WTC11 (cell line): ENCODE measurements at regions not wholly inside any gene's neighbourhood (a gene's known extent, or its start where the extent isn't known, plus 50 kb on each side); places are given as distances from the start of the nearest gene placed in this dataset.
"Not testable (repeated sequence)": the region's sequence is repeated elsewhere in the genome, so short reads cannot be mapped to it uniquely, and the experiment has no call there.

ENCODE experiments used
- ATAC-seq: fragments of 200-7000 bp; cut with Tn5 transposase; 2 replicates; pipeline ENCODE4 v1.10.0; 2021; ENCODE audit warnings: mild to moderate bottlenecking, moderate library complexity
- CTCF ChIA-PET: fragments of 300-600 bp; sonication (Branson Sonifier 250); formaldehyde crosslinking; loops from one replicate; lab custom pipeline; 2021; ENCODE audit warnings: antibody characterized with exemption; lab: Charles Lee
- POLR2A ChIA-PET: fragments of 350-600 bp; sonication (Branson Sonifier 250); formaldehyde crosslinking; loops from one replicate; lab custom pipeline; 2021; ENCODE audit warnings: antibody characterized with exemption; lab: Charles Lee
- DNase-seq: peaks from one replicate; pipeline ENCODE4 v3.0.0; 2021; ENCODE audit warnings: low spot score
- H3K27ac Mint-ChIP-seq: 2 replicates; pipeline ENCODE4 v1.8.0; 2021; ENCODE audit warnings: mixed read lengths
- H3K27me3 Mint-ChIP-seq: 2 replicates; pipeline ENCODE4 v1.8.0; 2021; ENCODE audit warnings: low read depth, mild to moderate bottlenecking, moderate library complexity, mixed read lengths
- H3K36me3 Mint-ChIP-seq: 2 replicates; pipeline ENCODE4 v1.8.0; 2021; ENCODE audit warnings: mixed read lengths
- H3K4me1 Mint-ChIP-seq: 2 replicates; pipeline ENCODE4 v1.8.0; 2022; ENCODE audit warnings: mixed read lengths
- H3K4me3 Mint-ChIP-seq: 2 replicates; pipeline ENCODE4 v1.8.0; 2021; ENCODE audit warnings: mild to moderate bottlenecking, moderate library complexity, mixed read lengths
- H3K9me3 Mint-ChIP-seq: 2 replicates; pipeline ENCODE4 v1.8.0; 2021; ENCODE audit warnings: mixed read lengths
- AR ChIP-seq: fragments of 250-450 bp; sonication (Bioruptor Pico); IDR thresholded peaks from 2 replicates; pipeline ENCODE4 v1.9.0; 2021; ENCODE audit warnings: mild to moderate bottlenecking
- CBFB ChIP-seq: sonication (generic); formaldehyde crosslinking; IDR thresholded peaks from 2 replicates; pipeline ENCODE4 v1.8.1; 2022; ENCODE audit warnings: mild to moderate bottlenecking, low read depth, missing genetic modification reagents
- CREB1 ChIP-seq: sonication (generic); formaldehyde crosslinking; IDR thresholded peaks from 2 replicates; pipeline ENCODE4 v1.8.0; 2023; ENCODE audit warnings: mild to moderate bottlenecking, missing genetic modification reagents
- CTCF ChIP-seq: fragments of 200-600 bp; IDR thresholded peaks from 2 replicates; pipeline ENCODE4 v1.8.0; 2022; ENCODE audit warnings: antibody characterized with exemption
- FOXP4 ChIP-seq: sonication (generic); formaldehyde crosslinking; IDR thresholded peaks from 2 replicates; pipeline ENCODE4 v1.8.0; 2022; ENCODE audit warnings: mild to moderate bottlenecking, missing genetic modification reagents
- HMGA2 ChIP-seq: fragments of 250-450 bp; sonication (Bioruptor Pico); IDR thresholded peaks from 2 replicates; pipeline ENCODE4 v1.4.0; 2021; ENCODE audit warnings: mild to moderate bottlenecking, moderate library complexity
- IRF1 ChIP-seq: sonication (generic); formaldehyde crosslinking; IDR thresholded peaks from 2 replicates; pipeline ENCODE4 v1.8.0; 2023; ENCODE audit warnings: missing genetic modification reagents
- IRF2 ChIP-seq: sonication (generic); formaldehyde crosslinking; IDR thresholded peaks from 2 replicates; pipeline ENCODE4 v1.8.0; 2022; ENCODE audit warnings: low read depth, missing genetic modification reagents, borderline replicate concordance
- NFATC4 ChIP-seq: fragments of 250-450 bp; sonication (Bioruptor Pico); IDR thresholded peaks from 2 replicates; pipeline ENCODE4 v1.9.0; 2021; ENCODE audit warnings: mild to moderate bottlenecking
- NFE2L1 ChIP-seq: sonication (generic); formaldehyde crosslinking; IDR thresholded peaks from 2 replicates; pipeline ENCODE4 v1.8.1; 2023; ENCODE audit warnings: missing genetic modification reagents
- SMAD4 ChIP-seq: sonication (generic); formaldehyde crosslinking; IDR thresholded peaks from 2 replicates; pipeline ENCODE4 v1.8.0; 2022; ENCODE audit warnings: mild to moderate bottlenecking, missing genetic modification reagents
- ZNF281 ChIP-seq: sonication (generic); formaldehyde crosslinking; IDR thresholded peaks from 2 replicates; pipeline ENCODE4 v1.8.0; 2023; ENCODE audit warnings: mild to moderate bottlenecking, missing genetic modification reagents
- ZNF512 ChIP-seq: sonication (generic); formaldehyde crosslinking; IDR thresholded peaks from 2 replicates; pipeline ENCODE4 v1.8.1; 2022; ENCODE audit warnings: missing genetic modification reagents, borderline replicate concordance
- TF ChIP-seq, protein P1 (sequence below): sonication (generic); formaldehyde crosslinking; IDR thresholded peaks from 2 replicates; pipeline ENCODE4 v1.8.1; 2023; ENCODE audit warnings: mild to moderate bottlenecking, missing genetic modification reagents, moderate library complexity
- TF ChIP-seq, protein P2 (sequence below): sonication (generic); formaldehyde crosslinking; IDR thresholded peaks from 2 replicates; pipeline ENCODE4 v1.8.0; 2022; ENCODE audit warnings: mild to moderate bottlenecking, missing genetic modification reagents

- TF ChIP-seq ZNF281 (CRISPR knock-in tag) (no peak), SMAD4 (no peak), CBFB (CRISPR knock-in tag) (no peak), IRF1 (CRISPR knock-in tag) (no peak), CTCF (no peak)
These were observed 227.9 kb downstream of the PYDC2 start (continued) for GRCh38 chr3:191688756-191689433.

DNA sequence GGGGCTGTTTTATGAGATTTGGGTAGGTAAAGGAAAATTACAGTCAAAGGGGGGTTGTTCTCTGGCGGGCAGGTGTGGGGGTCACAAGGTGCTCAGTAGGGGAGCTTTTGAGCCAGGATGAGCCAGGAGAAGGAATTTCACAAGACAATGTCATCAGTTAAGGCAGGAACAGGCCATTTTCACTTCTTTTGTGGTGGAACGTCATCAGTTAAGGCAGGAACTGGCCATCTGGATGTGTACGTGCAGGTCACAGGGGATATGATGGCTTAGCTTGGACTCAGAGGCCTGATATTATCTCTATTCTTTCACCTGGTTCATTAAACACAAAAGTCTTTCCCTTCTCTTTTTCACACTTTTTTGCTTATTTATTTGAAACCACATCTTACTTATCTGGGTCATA lies 230.2 kb downstream of the PYDC2 start:
- H3K9me3 Mint-ChIP-seq, DNase-seq, H3K4me3 Mint-ChIP-seq, ATAC-seq, POLR2A ChIA-PET, H3K27me3 Mint-ChIP-seq, CTCF ChIA-PET: not testable (repeated sequence)
- peak overlapping the region; percentile 46 for H3K27ac Mint-ChIP-seq
- H3K36me3 Mint-ChIP-seq, result peaks cover 10% of the 10 kb centered on the region
- H3K4me1 Mint-ChIP-seq, result peaks cover 71% of the 10 kb centered on the region
- TF ChIP-seq, protein P1, sequence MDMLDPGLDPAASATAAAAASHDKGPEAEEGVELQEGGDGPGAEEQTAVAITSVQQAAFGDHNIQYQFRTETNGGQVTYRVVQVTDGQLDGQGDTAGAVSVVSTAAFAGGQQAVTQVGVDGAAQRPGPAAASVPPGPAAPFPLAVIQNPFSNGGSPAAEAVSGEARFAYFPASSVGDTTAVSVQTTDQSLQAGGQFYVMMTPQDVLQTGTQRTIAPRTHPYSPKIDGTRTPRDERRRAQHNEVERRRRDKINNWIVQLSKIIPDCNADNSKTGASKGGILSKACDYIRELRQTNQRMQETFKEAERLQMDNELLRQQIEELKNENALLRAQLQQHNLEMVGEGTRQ, result peak; percentile 5

DNA sequence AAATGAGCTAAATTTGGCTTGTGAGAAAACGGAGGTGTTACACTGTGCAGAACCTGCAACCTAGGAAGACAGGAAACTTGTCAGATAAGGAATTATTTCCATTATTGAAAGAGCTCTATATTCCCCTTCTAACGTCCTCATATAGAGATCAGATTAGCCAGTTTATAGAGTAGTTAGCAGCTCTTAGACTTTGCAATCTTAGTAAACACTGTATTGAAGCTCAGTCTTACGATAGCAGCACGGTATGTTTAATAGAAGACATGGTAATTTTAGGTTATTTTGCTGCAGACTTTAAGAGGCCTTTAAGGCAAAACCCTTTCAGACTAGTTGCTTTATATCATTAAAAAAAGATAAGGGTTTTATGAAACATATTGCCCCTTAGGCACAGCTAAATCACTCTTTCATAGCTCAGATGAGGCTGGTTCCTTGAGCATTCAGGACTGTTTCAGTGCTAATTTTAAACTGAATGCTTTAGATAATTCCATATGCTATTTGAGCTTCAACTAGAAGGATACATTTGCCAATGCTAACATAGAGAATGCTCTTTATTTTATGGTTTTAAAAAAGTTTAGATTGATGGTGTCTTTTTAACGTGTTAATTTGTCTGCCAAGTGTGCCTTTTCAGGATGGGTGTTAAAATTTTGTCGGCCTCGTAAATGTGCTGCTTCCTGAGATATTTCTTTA lies 234.3 kb downstream of the PYDC2 start:
- TF ChIP-seq, protein P2, sequence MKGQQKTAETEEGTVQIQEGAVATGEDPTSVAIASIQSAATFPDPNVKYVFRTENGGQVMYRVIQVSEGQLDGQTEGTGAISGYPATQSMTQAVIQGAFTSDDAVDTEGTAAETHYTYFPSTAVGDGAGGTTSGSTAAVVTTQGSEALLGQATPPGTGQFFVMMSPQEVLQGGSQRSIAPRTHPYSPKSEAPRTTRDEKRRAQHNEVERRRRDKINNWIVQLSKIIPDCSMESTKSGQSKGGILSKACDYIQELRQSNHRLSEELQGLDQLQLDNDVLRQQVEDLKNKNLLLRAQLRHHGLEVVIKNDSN (CRISPR knock-in tag), result no peak
- ATAC-seq (no peak), DNase-seq (no peak)
- H3K9me3 Mint-ChIP-seq, result peaks cover 4% of the 10 kb centered on the region
- H3K27ac Mint-ChIP-seq, result no peak overlapping the region
- H3K27me3 Mint-ChIP-seq, result no peaks in the 10 kb centered on the region; the same call in 1 of the 2 replicates
- ChIA-PET CTCF (no interaction called here), POLR2A (no interaction called here)
- peaks cover 48% of the 10 kb centered on the region for H3K4me1 Mint-ChIP-seq
- no peak overlapping the region for H3K4me3 Mint-ChIP-seq
- peaks cover 12% of the 10 kb centered on the region for H3K36me3 Mint-ChIP-seq

GRCh38 chr3:191695815-191696153 lies 234.8 kb downstream of the PYDC2 start:
- Mint-ChIP-seq H3K9me3 (peaks cover 9% of the 10 kb centered on the region), H3K4me3 (no peak overlapping the region), H3K27me3 (no peaks in the 10 kb centered on the region; the same call in 1 of the 2 replicates), H3K36me3 (peaks cover 16% of the 10 kb centered on the region), H3K4me1 (peaks cover 46% of the 10 kb centered on the region), H3K27ac (no peak overlapping the region)
- ChIA-PET CTCF (no interaction called here), POLR2A (no interaction called here)
- ATAC-seq (no peak), DNase-seq (no peak)
- TF ChIP-seq HMGA2 (CRISPR knock-in tag), result no peak
- TF ChIP-seq AR (CRISPR knock-in tag), result no peak
- no peak for TF ChIP-seq FOXP4 (CRISPR knock-in tag)
- no peak for TF ChIP-seq ZNF512 (CRISPR knock-in tag)
- TF ChIP-seq IRF2 (CRISPR knock-in tag), result no peak
- no peak for TF ChIP-seq CREB1 (CRISPR knock-in tag)
- TF ChIP-seq NFATC4, result no peak
- no peak for TF ChIP-seq NFE2L1 (CRISPR knock-in tag)
